NCI-H128 (cell line): ENCODE measurements at regions not wholly inside any gene's neighbourhood (a gene's known extent, or its start where the extent isn't known, plus 50 kb on each side); places are given as distances from the start of the nearest gene placed in this dataset.
"Not testable (repeated sequence)": the region's sequence is repeated elsewhere in the genome, so short reads cannot be mapped to it uniquely, and the experiment has no call there.

Source experiments
- DNase-seq: peaks from one replicate; lab custom pipeline; 2025; ENCODE audit not compliant: unreplicated experiment; lab: John Stamatoyannopoulos, UW

DNA sequence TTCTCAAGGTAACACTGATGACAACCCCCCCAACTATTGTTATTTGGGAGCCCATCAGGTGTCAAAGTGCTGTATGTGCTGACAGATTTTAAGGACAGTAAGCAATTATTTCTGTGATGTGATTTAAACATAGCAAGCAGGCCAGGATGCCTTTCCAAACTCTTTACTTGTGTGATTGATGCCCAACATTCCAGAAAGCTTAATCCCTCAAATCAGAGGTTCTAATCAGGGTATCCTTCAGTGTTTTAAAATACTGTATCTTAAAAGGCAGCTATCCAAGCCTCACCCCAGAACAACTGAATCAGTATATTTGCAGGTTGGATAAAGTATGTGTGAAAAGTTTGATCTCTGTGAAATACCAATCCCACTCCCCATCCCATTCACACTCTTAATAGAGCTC, 119.7 kb downstream of the GASK1B start:
- no peak for DNase-seq

DNA sequence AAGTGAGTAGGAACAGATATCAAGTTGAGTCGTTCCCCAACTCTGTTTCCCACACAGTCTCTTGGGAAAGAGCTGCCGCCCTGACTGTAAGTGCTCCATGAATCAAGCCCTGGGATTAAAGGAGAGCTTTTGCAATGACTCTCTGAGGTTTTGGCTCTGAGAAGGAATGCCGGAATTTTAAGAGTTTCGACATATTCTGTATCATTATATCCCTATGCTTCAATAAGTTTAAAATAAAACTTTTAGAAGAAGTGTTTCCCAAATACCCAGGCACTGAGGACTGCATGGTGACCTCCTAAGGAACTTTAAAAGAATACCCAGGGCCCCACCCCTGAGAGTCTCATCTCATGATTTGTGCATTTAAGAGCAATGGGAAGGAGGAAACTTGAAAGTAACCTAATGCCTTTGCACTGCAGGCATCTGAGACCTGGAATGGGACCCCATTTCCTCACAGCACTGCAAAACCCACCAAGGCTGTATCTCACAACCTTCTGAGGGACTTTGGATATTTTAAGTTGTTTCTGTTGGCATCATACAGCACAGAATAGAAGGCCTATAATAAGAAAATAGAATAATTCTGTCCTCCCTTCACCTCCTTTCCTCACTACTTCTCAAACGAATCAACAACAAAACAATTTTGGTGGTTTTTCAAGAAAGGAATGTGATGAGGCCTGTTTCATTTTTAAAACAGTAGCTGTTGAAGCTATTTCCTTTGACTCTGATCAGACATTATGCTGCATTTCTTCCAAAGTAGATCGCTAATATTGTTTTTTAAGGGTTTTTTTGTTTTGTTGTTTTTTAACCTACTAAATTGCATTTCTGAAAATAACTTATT, 121.2 kb downstream of the GASK1B start:
- DNase-seq: no peak

DNA sequence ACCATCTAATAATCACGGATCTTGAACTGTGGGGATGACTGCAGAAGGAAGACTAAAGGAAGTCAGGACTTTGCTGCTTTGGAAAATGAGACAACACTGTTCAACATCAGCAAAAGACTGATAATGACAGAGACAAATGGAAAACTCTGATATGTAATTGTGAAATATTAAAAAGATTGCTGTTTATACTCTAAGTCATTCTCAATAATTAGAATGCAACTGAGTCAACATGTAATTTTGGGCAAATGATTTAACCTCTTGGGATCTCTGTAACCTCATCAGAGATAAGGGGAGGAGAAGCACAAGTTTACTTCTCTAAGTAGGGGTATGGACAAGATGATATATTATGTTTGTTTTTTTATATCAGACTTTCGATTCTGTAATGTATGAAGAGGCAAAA, 121.9 kb downstream of the GASK1B start:
- DNase-seq: no peak

DNA sequence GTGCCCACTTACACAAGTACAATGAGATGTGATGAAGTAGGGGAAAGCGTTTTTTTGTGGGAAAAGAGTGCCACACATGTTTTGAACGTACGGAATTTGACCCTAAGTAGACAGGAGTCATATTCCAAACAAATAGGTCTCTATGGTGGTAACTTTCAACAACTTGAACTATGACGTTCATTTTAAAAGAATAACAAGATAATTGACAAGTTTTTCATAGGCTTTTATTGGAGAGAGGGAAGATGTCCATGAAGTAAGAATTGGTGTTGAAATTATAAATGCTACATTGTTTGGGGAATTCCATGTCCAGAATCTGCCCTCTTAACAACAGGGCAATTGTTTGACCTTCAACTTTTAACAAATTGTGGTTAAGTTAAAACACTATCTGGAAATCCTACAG, 126.5 kb downstream of the GASK1B start:
- DNase-seq: no peak

DNA sequence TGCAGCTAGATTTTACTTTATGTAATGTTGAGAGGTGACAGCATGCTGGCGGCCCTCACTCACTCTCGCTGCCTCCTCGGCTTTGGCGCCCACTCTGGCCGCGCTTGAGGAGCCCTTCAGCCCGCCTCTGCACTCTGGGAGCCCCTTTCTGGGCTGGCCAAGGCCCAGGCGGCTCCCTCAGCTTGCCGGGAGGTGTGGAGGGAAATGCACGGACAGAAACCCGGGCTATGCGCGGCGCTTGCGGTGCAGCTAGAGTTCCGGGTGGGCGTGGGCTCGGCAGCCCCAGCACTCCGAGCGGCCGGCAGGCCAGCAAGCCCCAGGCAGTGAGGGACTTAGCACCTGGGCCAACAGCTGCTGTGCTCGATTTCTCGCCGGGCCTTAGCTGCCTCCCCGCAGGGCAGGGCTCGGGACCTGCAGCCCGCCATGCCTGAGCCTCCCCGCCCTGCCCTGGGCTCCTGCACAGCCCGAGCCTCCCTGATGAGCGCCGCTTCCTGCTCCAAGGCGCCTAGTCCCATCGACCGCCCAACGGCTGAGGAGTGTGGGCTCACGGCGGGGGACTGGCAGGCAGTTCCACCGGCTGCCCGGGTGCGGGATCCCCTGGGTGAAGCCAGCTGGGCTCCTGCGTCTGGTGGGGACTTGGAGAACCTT, 128.7 kb downstream of the GASK1B start:
- no peak for DNase-seq

DNA sequence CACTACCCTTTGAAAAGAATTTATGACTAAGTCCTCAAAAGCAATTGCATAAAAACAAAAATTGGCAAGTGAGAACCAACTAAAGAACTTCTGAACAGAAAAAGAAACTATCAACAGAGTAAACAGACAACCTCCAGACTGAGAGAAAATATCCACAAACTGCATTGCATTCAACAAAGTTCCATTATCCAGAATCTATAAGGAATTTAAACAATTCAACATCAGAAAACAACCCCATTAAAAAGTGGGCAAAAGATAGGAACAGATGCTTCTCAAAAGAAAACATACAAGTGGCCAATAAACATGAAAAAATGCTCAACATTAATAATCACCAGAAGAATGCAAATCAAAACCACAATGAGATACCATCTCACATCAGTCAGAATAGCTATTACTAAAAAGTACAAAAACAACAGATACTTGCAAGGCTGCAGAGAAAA, 130.2 kb downstream of the GASK1B start:
- DNase-seq: no peak

DNA sequence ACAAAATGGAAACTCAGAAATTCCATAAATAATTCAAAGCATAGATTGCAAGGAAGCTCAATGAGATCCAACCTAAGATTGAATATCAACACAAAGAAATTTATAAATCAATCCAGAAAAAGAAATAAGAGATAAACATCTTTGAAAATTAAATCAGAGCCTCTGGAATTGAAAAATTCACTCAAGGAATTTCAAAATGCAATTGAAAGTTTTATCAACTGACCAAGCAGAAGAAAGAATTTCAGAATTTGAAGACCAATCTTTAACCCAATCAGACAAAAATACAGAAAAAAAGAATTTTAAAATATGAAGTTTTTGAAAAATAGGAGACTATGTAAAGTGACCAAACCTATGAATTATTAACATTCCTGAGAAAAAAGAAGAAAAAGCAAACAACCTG, 134.1 kb downstream of the GASK1B start:
- no peak for DNase-seq

DNA sequence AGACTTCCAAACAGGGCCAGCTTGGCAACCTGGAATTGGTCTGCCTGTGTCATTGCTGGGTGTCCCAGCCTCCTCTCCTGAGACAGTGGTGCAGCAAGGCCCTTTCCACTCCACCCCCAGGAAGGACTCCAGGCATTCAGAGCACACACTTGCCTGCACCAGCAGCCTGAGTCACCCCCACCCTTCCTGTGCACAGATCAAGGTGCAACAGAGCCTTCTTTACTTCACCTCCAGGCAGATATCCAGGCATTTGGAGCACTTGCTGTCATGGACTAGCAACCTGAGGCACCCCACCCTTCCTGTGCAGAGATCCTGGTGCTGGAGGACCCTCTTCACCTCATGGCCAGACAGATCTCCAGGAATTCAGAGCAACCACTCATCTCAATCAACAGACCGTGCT, 135.8 kb downstream of the GASK1B start:
- no peak for DNase-seq

DNA sequence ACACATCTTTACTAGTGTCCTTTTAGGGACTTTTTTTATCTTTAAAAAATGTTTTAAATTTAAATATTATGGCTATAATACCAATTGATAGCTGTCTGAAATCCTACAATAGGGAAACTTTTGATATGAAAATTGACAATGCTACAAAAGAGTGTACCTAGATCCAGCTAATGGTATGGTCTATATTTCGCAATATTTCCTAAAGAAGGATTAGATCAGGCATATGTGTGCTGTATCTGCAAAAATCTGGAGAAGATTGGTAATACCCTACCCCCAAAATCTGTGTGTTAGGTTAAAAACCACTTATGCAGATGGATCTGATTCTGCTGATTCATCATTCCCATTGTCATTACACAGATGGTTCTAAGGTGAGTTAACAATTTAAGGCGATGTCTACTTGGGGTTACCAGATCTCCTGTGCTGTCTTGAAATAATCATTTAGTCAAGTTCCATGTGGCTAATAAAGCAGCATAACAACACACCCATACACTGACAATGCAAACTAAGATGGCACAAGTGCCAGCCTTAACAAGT, 137.1 kb downstream of the GASK1B start:
- no peak for DNase-seq

DNA sequence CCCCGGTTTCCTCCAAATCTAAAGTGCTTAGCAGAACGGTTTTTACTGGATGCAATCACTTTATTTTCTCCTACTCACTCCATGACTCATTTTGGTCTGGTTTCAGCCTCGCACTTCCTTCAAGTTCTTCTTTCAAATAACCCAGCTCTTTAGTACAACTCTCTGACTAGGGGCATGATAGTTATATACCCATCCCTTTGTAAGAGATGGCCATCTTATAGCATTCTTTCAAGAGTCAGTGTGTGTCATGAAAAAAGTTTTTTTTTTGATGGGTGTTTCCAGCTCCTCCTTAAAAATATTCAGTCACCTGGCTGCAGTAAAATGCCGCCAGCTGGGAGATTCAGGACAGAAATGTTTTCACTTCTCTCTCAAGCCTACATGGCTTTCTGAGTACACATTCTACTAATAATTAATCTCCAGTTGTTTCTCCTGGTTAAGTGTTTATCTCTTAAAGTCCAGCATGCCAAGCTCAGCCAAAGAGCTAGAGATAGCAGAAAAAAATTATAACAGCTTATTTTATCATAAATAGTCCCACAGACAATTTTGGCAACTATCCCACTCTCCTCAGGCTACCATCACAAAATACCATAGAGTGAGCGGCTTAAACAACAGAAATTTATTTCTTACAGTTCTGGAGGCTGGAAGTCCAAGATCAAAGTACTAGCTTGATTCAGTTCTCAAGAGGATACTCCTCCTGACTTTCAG, 139.3 kb downstream of the GASK1B start:
- no peak for DNase-seq

DNA sequence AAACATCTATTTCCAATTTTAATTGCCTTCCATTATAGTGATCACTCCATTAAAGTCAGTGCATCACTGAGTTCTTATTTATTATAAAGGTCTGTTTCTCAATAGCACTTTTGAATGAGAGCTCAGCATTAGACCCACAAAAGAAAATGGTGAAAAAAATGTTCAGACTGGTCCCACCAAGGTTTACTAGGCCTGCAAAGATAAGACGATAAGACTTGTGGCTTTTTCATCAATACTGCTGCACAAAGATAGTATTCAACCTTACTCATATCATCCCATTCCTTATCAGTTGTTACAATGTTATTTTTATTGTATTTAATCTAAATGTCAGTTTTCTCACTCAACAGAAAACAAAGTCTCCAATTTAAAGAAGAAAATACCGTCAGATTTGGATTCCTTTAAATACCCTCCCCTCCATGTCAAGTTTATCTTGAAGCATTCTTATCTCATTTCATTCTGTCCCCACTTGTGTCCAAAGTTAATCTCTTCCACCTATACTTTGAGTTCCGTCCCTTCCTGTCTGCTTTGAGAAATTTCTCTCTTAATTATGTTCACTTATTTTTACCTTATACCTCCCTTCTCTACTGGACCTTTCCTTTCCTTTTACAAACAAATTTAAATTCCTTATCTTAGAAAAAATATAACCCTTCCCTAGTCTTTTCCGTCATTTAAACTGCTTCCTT, 140.0 kb downstream of the GASK1B start:
- no peak for DNase-seq

DNA sequence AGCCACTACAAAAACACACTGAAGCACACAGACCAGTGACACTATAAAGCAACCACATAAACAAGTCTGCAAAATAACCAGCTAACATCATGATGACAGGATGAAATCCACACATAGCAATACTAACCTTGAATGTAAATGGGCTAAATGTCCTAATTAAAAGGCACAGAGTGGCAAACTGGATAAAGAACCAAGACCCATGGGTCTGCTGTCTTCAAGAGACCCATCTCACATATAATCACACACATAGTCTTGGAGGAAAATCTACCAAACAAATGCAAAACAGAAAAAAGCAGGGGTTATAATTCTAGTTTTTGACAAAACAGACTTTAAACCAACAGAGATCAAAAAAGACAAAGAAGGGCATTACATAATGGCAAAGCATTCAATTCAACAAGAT, 144.4 kb downstream of the GASK1B start:
- not testable (repeated sequence) for DNase-seq

DNA sequence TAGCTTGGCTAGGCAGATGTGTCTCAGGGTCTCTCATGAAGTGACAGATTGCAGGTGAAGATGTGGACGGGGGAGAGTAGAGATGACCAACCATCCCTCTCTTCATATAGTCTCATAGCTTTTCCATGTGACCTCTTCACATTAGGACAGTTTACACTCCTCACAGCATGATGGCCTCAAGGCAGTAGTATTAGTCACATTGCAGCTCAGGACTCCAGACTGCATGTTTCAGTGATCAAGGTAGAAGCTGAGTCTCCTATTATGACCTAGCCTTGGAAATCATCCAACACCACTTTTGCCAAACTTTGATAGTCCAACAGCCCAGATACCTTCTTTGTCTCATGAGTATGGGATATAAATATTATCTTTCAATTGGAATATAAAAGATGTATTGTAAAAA, 147.7 kb downstream of the GASK1B start:
- DNase-seq: no peak

DNA sequence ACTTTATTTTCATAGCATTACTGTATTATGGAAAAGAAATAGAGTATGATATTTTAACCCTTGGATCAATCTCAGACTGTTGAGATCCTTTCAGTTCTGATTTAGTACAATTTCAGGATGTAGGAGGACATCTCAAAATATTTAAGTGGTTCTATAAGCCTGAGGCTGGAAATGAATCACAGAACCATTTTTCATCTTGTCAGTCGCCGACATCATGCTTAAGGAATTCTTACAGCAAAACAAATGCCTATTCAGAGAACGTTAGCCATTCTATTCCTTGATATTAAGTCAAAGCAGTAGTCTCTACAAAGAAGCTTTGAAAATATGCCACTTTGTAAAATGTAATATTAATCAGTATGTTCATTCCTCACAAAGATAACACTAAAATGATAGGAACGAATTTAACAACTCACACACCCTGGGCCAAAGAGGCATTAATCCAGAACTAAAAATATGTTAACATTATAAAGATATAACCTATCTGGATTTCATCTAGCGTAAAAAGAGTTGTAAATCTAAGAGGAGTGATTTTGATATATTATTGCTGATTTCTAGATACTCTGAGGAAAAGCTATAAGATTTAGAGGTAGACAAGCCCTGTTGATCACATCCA, 152.0 kb downstream of the GASK1B start:
- no peak for DNase-seq

DNA sequence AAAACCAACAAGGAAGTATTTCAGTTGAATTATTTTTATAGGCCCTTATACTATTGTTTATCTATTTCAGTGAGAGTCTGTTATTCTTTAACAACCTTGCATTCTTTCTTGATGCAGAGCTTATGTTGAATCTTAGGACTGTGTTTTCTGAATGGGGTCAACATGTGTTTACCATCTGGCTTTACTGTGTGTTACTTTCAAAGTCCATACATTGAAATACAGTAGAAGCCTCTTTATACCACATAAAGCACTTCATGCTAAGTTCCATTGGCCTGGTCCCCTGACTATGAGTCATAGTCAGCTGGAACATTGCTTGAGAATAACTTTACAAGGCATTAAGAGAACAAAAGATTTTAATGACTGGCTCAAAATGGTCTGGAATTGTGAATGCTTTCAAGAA, 152.6 kb downstream of the GASK1B start:
- no peak for DNase-seq

DNA sequence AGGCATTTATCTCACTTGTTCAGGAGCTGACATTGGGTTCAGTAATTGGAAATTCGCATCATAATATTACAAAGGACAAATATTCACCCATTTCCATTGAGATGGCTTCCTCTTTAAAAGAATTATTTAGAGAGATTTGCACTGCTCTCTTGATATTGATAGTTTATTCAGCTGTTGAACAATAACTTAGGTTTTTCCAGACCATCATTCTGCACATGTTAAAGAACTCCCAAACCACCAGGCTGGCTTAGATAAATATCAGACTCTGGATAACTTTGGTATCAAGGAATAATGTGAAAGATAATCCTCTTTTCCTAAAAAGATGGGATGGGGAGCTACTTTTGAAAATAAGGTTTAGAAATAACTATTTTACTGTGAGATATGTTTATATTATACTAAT, 154.0 kb downstream of the GASK1B start:
- DNase-seq: no peak

DNA sequence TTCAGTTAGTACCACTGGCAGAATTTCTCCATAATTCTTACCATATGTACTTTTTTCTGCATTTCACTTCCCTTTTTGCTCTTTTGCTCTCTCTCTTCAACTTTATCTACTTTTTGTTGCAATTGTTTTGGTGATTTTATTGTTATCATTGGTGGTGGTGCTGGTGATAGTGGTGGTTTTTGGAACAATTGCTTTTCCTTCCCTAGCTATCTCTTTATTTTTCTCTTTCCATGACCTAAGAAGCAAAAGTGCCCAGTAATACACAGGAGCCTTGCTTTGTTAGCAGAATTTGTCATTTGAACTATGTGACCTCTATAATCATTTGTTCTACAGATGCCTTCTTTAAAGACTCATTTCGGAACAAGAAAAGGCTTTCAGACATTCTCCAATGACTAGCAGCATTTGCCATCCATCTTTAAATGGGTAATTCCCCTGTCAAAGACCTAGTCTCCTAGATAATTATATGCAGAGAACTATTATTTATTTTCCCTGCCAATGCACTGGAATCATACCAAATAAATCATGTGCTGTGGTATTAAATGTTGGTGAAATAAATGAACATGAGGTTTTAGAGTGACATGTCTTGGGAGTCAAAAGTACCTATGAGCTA, 154.5 kb downstream of the GASK1B start:
- no peak for DNase-seq

DNA sequence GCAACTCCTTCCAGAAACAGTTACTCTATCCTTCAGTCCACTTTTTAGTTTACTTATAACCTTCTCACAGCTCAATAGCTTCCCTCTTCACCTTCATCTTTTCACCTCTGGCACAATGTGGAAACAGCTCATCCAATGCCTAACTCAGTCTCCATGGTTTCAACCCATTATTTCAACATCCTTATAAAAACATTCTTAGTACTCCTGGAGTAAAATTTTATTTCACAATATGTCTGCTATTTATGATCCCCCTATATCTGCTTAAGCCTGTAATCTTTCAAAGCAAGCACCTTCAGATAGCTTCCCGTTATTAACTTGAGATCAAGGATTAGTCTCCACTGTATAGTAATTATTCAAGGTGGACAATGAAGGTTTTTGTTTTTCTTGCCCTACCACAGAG, 156.3 kb downstream of the GASK1B start:
- no peak for DNase-seq

DNA sequence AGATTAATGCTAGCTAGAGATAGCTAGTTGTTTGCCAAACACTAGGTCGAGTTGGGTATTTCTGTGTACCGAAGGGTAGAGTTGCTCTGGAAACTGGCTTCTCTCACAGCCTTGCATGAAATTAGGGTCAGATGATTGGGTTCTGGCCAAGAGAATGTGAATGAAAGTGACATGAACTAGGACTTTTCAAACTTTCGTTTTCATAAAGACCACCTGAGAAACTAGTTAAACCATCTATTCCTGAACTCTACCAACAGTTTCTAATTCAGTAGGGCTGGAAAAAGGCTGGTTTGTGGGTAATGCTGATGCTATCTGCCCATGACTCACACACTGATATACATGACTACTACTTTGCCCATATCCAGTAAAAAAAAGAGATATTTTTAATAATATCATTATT, 157.6 kb downstream of the GASK1B start:
- DNase-seq: no peak

DNA sequence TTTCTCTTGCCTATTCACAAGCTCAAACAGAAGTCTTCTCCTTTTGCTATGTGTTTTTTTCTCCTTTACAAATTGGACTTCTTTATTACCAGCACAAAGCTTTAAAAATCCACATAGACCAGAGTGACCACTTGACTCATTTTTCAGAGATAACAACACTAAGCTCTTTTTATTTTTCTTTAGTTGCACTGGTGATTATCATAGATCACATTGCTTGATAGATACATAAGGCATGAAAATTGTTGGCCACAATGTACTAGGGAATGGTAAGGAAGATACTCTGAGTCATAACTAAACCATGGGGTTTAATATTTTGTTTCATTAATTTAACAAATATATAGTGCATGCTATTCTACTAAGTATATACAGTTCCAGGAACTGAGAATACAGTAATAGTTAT, 159.0 kb downstream of the GASK1B start:
- DNase-seq: no peak
